GM21423 (cell line): ENCODE measurements at regions not wholly inside any gene's neighbourhood (a gene's known extent, or its start where the extent isn't known, plus 50 kb on each side); places are given as distances from the start of the nearest gene placed in this dataset.
A peak's percentile ranks its signal among the peaks of the same experiment; 100 is the strongest.

Experiments
- ATAC-seq: cut with Tn5 transposase; IDR thresholded peaks from one replicate; pipeline ENCODE4 v1.9.1; 2021; ENCODE audit warnings: mild to moderate bottlenecking, moderate library complexity; ENCODE audit not compliant: unreplicated experiment

- no peak for ATAC-seq
Measured at GRCh38 chr7:130958846-130959245, 224.8 kb upstream of the KLF14 start.

- no peak for ATAC-seq
Measured at GRCh38 chr7:130959743-130960207, 225.8 kb upstream of the KLF14 start.

- peak; percentile 29 for ATAC-seq
Measured at GRCh38 chr7:130960208-130960988, 226.4 kb upstream of the KLF14 start.

- ATAC-seq: peak; percentile 74
Measured at GRCh38 chr7:130961128-130961601, 227.2 kb upstream of the KLF14 start.

- ATAC-seq: no peak
Measured at GRCh38 chr7:130962109-130962508, 228.1 kb upstream of the KLF14 start.

GRCh38 chr7:130963339-130963738 is 229.3 kb upstream of the KLF14 start:
- no peak for ATAC-seq

GRCh38 chr7:130965515-130965914 is 231.5 kb upstream of the KLF14 start:
- ATAC-seq: no peak

GRCh38 chr7:130966246-130967009 is 232.4 kb upstream of the KLF14 start:
- no peak for ATAC-seq

- ATAC-seq: no peak
Measured at GRCh38 chr7:130970196-130970595, 236.2 kb upstream of the KLF14 start.

GRCh38 chr7:130970696-130971095 is 236.7 kb upstream of the KLF14 start:
- ATAC-seq: no peak

GRCh38 chr7:130971297-130971696 is 237.3 kb upstream of the KLF14 start:
- ATAC-seq: no peak

GRCh38 chr7:130972201-130972600 is 238.2 kb upstream of the KLF14 start:
- no peak for ATAC-seq

GRCh38 chr7:130973637-130974036 is 239.6 kb upstream of the KLF14 start:
- ATAC-seq: no peak

- no peak for ATAC-seq
Measured at GRCh38 chr7:130974169-130974568, 240.2 kb upstream of the KLF14 start.

GRCh38 chr7:130974794-130975193 is 240.8 kb upstream of the KLF14 start:
- ATAC-seq: no peak

GRCh38 chr7:130975731-130976130 is 241.7 kb upstream of the KLF14 start:
- no peak for ATAC-seq

GRCh38 chr7:130982160-130982638 is 248.2 kb upstream of the KLF14 start:
- peak; percentile 55 for ATAC-seq

GRCh38 chr7:130982651-130983050 is 248.6 kb upstream of the KLF14 start:
- ATAC-seq: no peak

- no peak for ATAC-seq
Measured at GRCh38 chr7:130985361-130985760, 251.4 kb upstream of the KLF14 start.

GRCh38 chr7:130986261-130986690 is 252.3 kb upstream of the KLF14 start:
- ATAC-seq: no peak

- ATAC-seq: no peak
Measured at GRCh38 chr7:130987092-130987491, 253.1 kb upstream of the KLF14 start.

GRCh38 chr7:130988443-130988842 is 254.4 kb upstream of the KLF14 start:
- no peak for ATAC-seq
